Coronary artery (tissue), 2 donors: ENCODE measurements at regions not wholly inside any gene's neighbourhood (a gene's known extent, or its start where the extent isn't known, plus 50 kb on each side); places are given as distances from the start of the nearest gene placed in this dataset.

Experiments used
- DNase-seq: peaks from one replicate; pipeline ENCODE4 v3.0.0-alpha.2; 2017; ENCODE audit warnings: low spot score
- H3K27ac ChIP-seq, 2 donors: fragments of 200-600 bp; sonication (generic); one replicate each; pipeline ENCODE4 v1.5.1; 2016 to 2019
- H3K4me3 ChIP-seq: fragments of 200-600 bp; sonication (generic); 2 replicates; pipeline ENCODE4 v1.5.1; 2016; ENCODE audit warnings: mild to moderate bottlenecking, moderate library complexity
- CTCF ChIP-seq: fragments of 200-600 bp; sonication (generic); IDR thresholded peaks from one replicate; pipeline ENCODE4 v1.5.1; 2019; ENCODE audit warnings: antibody characterized with exemption

- no peak for DNase-seq
- TF ChIP-seq CTCF, result no peak
- Histone ChIP-seq H3K4me3 (no peak overlapping the region), H3K27ac (no peak overlapping the region)
Measured at GRCh38 chr10:128912568-128913311, 554.3 kb upstream of the MGMT start.

GRCh38 chr10:128914681-128915080 is 552.4 kb upstream of the MGMT start:
- no peak overlapping the region for H3K27ac ChIP-seq
- H3K4me3 ChIP-seq, result no peak overlapping the region
- TF ChIP-seq CTCF, result no peak
- DNase-seq, result no peak

GRCh38 chr10:128915630-128916029 is 551.4 kb upstream of the MGMT start:
- H3K4me3 ChIP-seq, result no peak overlapping the region

GRCh38 chr10:128916383-128916782 is 550.7 kb upstream of the MGMT start:
- no peak for TF ChIP-seq CTCF
- Histone ChIP-seq H3K4me3 (no peak overlapping the region), H3K27ac (no peak overlapping the region)
- no peak for DNase-seq

More at GRCh38 chr10:128915630-128916029, 551.4 kb upstream of the MGMT start:
- TF ChIP-seq CTCF, result no peak
- DNase-seq, result no peak
- no peak overlapping the region for H3K27ac ChIP-seq

GRCh38 chr10:128921389-128922022 is 545.5 kb upstream of the MGMT start:
- DNase-seq, result no peak
- Histone ChIP-seq H3K4me3 (no peak overlapping the region), H3K27ac (no peak overlapping the region)
- TF ChIP-seq CTCF, result no peak

GRCh38 chr10:128922172-128922571 is 544.9 kb upstream of the MGMT start:
- TF ChIP-seq CTCF, result no peak
- no peak for DNase-seq
- Histone ChIP-seq H3K27ac (no peak overlapping the region), H3K4me3 (no peak overlapping the region)
